Ectodermal cell (in vitro differentiated cells): ENCODE measurements at regions not wholly inside any gene's neighbourhood (a gene's known extent, or its start where the extent isn't known, plus 50 kb on each side); places are given as distances from the start of the nearest gene placed in this dataset.

ENCODE experiments used
- H3K27ac ChIP-seq: 2 replicates; pipeline ENCODE4 v1.7.0; 2013; ENCODE audit warnings: mild to moderate bottlenecking, low read depth, low read length; ENCODE audit not compliant: insufficient read depth, poor library complexity, severe bottlenecking
- H3K27me3 ChIP-seq: 2 replicates; pipeline ENCODE4 v1.7.0; 2013; ENCODE audit warnings: mild to moderate bottlenecking, low read length; ENCODE audit not compliant: insufficient read depth, control insufficient read depth, poor library complexity, severe bottlenecking
- H3K36me3 ChIP-seq: one replicate; pipeline ENCODE4 v1.7.0; 2013; ENCODE audit warnings: low read length; ENCODE audit not compliant: control insufficient read depth, insufficient read depth
- H3K4me1 ChIP-seq: one replicate; pipeline ENCODE4 v1.7.0; 2013; ENCODE audit warnings: low read length; ENCODE audit not compliant: control insufficient read depth, insufficient read depth
- H3K4me3 ChIP-seq: 2 replicates; pipeline ENCODE4 v1.7.0; 2013; ENCODE audit warnings: low read depth, low read length, control low read depth; ENCODE audit not compliant: insufficient read depth
- H3K9me3 ChIP-seq: 2 replicates; pipeline ENCODE4 v1.7.0; 2013; ENCODE audit warnings: mild to moderate bottlenecking, low read length, moderate library complexity; ENCODE audit not compliant: control insufficient read depth
- WGBS, 2 experiments: methylation state at CpG; one replicate each; pipeline ENCODE4 v1.1.7; 2013; ENCODE audit warnings: missing lambda C conversion rate in 2 of 2; 5-methylcytosine and 5-hydroxymethylcytosine counted together

GRCh38 chr15:94673801-94674200, 442.4 kb downstream of the MCTP2 start:
- no peaks in the 10 kb centered on the region for H3K9me3 ChIP-seq
- H3K4me3 ChIP-seq = no peak overlapping the region

GRCh38 chr15:94674296-94674695, 442.9 kb downstream of the MCTP2 start:
- WGBS, 2 experiments = 90% methylated on average over 10 of the region's 10 CpGs
- no peak overlapping the region for H3K27ac ChIP-seq
- H3K9me3 ChIP-seq = no peaks in the 10 kb centered on the region
- no peak overlapping the region for H3K4me3 ChIP-seq
- H3K4me1 ChIP-seq = no peaks in the 10 kb centered on the region
- H3K36me3 ChIP-seq = no peaks in the 10 kb centered on the region
- no peaks in the 10 kb centered on the region for H3K27me3 ChIP-seq

More at GRCh38 chr15:94673801-94674200, 442.4 kb downstream of the MCTP2 start:
- Histone ChIP-seq H3K36me3 (no peaks in the 10 kb centered on the region), H3K4me1 (no peaks in the 10 kb centered on the region), H3K27me3 (no peaks in the 10 kb centered on the region), H3K27ac (no peak overlapping the region)
- WGBS, 2 experiments = 97% methylated on average over 9 of the region's 9 CpGs

GRCh38 chr15:94677202-94677790, 445.9 kb downstream of the MCTP2 start:
- H3K27ac ChIP-seq = no peak overlapping the region
- 95 to 96% methylated on average over 9 of the region's 9 CpGs for WGBS, 2 experiments
- H3K36me3 ChIP-seq = no peaks in the 10 kb centered on the region
- no peaks in the 10 kb centered on the region for H3K27me3 ChIP-seq
- no peaks in the 10 kb centered on the region for H3K9me3 ChIP-seq
- H3K4me3 ChIP-seq = no peak overlapping the region
- H3K4me1 ChIP-seq = no peaks in the 10 kb centered on the region

- Histone ChIP-seq H3K36me3 (no peaks in the 10 kb centered on the region), H3K27me3 (no peaks in the 10 kb centered on the region)
- 94 to 95% methylated on average over 3 of the region's 3 CpGs for WGBS, 2 experiments
Observed at GRCh38 chr15:94682171-94682570, 450.8 kb downstream of the MCTP2 start.

GRCh38 chr15:94683902-94684301, 452.5 kb downstream of the MCTP2 start:
- 79 to 94% methylated on average over 2 to 3 of the region's 3 CpGs for WGBS, 2 experiments
- Histone ChIP-seq H3K4me1 (no peaks in the 10 kb centered on the region), H3K4me3 (no peak overlapping the region), H3K9me3 (no peaks in the 10 kb centered on the region), H3K36me3 (no peaks in the 10 kb centered on the region), H3K27ac (no peak overlapping the region), H3K27me3 (no peaks in the 10 kb centered on the region)

More at GRCh38 chr15:94682171-94682570, 450.8 kb downstream of the MCTP2 start:
- Histone ChIP-seq H3K27ac (no peak overlapping the region), H3K4me3 (no peak overlapping the region), H3K4me1 (no peaks in the 10 kb centered on the region), H3K9me3 (no peaks in the 10 kb centered on the region)

- Histone ChIP-seq H3K27me3 (no peaks in the 10 kb centered on the region), H3K4me3 (no peak overlapping the region), H3K4me1 (no peaks in the 10 kb centered on the region), H3K36me3 (no peaks in the 10 kb centered on the region), H3K27ac (no peak overlapping the region), H3K9me3 (no peaks in the 10 kb centered on the region)
- 94 to 100% methylated on average over 2 of the region's 2 CpGs for WGBS, 2 experiments
Observed at GRCh38 chr15:94691169-94691568, 459.8 kb downstream of the MCTP2 start.

GRCh38 chr15:94692710-94693109, 461.3 kb downstream of the MCTP2 start:
- WGBS, 2 experiments = 88 to 100% methylated on average over 3 of the region's 3 CpGs

GRCh38 chr15:94700211-94700610, 468.9 kb downstream of the MCTP2 start:
- WGBS, 2 experiments = 91 to 100% methylated on average over 1 to 2 of the region's 4 CpGs

More at GRCh38 chr15:94692710-94693109, 461.3 kb downstream of the MCTP2 start:
- Histone ChIP-seq H3K4me1 (no peaks in the 10 kb centered on the region), H3K27me3 (no peaks in the 10 kb centered on the region), H3K27ac (no peak overlapping the region), H3K9me3 (no peaks in the 10 kb centered on the region), H3K4me3 (no peak overlapping the region), H3K36me3 (no peaks in the 10 kb centered on the region)

GRCh38 chr15:94701281-94701985, 470.1 kb downstream of the MCTP2 start:
- Histone ChIP-seq H3K27me3 (no peaks in the 10 kb centered on the region), H3K4me3 (no peak overlapping the region), H3K36me3 (no peaks in the 10 kb centered on the region), H3K27ac (no peak overlapping the region), H3K4me1 (no peaks in the 10 kb centered on the region), H3K9me3 (no peaks in the 10 kb centered on the region)
- 93 to 95% methylated on average over 16 of the region's 16 CpGs for WGBS, 2 experiments

More at GRCh38 chr15:94700211-94700610, 468.9 kb downstream of the MCTP2 start:
- H3K36me3 ChIP-seq = no peaks in the 10 kb centered on the region
- H3K9me3 ChIP-seq = no peaks in the 10 kb centered on the region
- H3K27me3 ChIP-seq = no peaks in the 10 kb centered on the region
- H3K4me3 ChIP-seq = no peak overlapping the region
- no peak overlapping the region for H3K27ac ChIP-seq
- H3K4me1 ChIP-seq = no peaks in the 10 kb centered on the region

GRCh38 chr15:94703596-94703995, 472.2 kb downstream of the MCTP2 start:
- Histone ChIP-seq H3K27ac (no peak overlapping the region), H3K9me3 (no peaks in the 10 kb centered on the region), H3K36me3 (no peaks in the 10 kb centered on the region), H3K4me3 (no peak overlapping the region), H3K27me3 (no peaks in the 10 kb centered on the region), H3K4me1 (no peaks in the 10 kb centered on the region)
- WGBS, 2 experiments = 94 to 99% methylated on average over 3 of the region's 3 CpGs
